ENCODE measurements at regions not wholly inside any gene's neighbourhood (a gene's known extent, or its start where the extent isn't known, plus 50 kb on each side); places are given as distances from the start of the nearest gene placed in this dataset.

GRCh38 chr21:28356422-28356821 is 636.3 kb downstream of the LTN1 start:
- H3K4me3 ChIP-seq (replicated peaks; ENCODE audit: low read depth, low read length), result no peak overlapping the region
- H3K36me3 ChIP-seq (ENCODE audit: control insufficient read depth, insufficient read depth, low read length), result no peaks in the 10 kb centered on the region
- TF ChIP-seq CTCF (IDR thresholded peaks at IDR 0.05; ENCODE audit: insufficient read depth, low read length, poor library complexity, severe bottlenecking), result no peak
- no peak for DNase-seq (ENCODE audit: extremely low read depth, insufficient read length)
- H3K27me3 ChIP-seq (replicated peaks; ENCODE audit: control insufficient read depth, insufficient read depth, low read length), result no peaks in the 10 kb centered on the region

DNA sequence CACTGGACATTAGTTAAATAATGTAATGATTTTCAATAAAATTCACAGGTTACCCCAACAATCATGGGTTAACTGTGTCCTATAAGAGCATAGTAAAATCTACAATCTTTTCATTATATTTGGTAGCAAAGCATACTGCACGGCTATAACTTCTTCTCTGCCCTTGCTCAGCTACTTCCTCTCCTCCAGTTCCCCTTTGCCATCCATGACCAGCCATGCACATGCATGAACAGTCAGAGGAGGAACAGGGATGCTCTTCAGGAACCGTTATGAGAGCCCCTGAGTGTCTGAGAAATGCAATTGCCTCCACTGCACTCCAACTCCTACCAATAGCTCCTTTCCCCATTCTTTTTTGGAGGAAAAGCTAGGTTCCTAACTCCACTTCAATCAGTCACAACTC is 646.7 kb downstream of the LTN1 start:
- no peak overlapping the region for H3K4me3 ChIP-seq (replicated peaks; ENCODE audit: low read depth, low read length)
- no peaks in the 10 kb centered on the region for H3K36me3 ChIP-seq (ENCODE audit: control insufficient read depth, insufficient read depth, low read length)
- H3K27me3 ChIP-seq (replicated peaks; ENCODE audit: control insufficient read depth, insufficient read depth, low read length), result no peaks in the 10 kb centered on the region
- no peak for DNase-seq (ENCODE audit: extremely low read depth, insufficient read length)
- TF ChIP-seq CTCF (IDR thresholded peaks at IDR 0.05; ENCODE audit: insufficient read depth, low read length, poor library complexity, severe bottlenecking), result no peak

DNA sequence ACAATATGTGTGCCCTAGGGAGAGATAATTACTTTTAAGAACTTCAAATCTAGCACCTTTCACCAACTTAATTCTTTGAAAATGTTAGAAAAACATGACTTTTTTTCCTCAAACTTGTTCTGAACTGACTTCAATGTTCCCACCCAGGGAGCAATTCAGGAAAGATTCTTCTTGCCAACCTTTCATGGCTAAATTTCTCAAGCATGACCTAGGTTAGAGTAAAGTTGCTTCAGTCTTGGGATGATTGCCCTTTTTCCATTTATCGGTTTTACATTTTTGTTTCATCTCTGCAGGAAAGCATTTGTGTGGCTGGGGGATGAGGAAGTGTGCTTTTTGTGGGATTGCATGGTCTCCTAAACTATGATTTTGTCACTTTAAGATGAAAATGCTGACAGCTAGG is 647.7 kb downstream of the LTN1 start:
- Histone ChIP-seq H3K27me3 (replicated peaks; ENCODE audit: control insufficient read depth, insufficient read depth, low read length) (no peaks in the 10 kb centered on the region), H3K36me3 (ENCODE audit: control insufficient read depth, insufficient read depth, low read length) (no peaks in the 10 kb centered on the region), H3K4me3 (replicated peaks; ENCODE audit: low read depth, low read length) (no peak overlapping the region)
- no peak for DNase-seq (ENCODE audit: extremely low read depth, insufficient read length)
- no peak for TF ChIP-seq CTCF (IDR thresholded peaks at IDR 0.05; ENCODE audit: insufficient read depth, low read length, poor library complexity, severe bottlenecking)

- Histone ChIP-seq H3K36me3 (ENCODE audit: control insufficient read depth, insufficient read depth, low read length) (no peaks in the 10 kb centered on the region), H3K27me3 (replicated peaks; ENCODE audit: control insufficient read depth, insufficient read depth, low read length) (no peaks in the 10 kb centered on the region), H3K4me3 (replicated peaks; ENCODE audit: low read depth, low read length) (no peak overlapping the region)
- no peak for TF ChIP-seq CTCF (IDR thresholded peaks at IDR 0.05; ENCODE audit: insufficient read depth, low read length, poor library complexity, severe bottlenecking)
- no peak for DNase-seq (ENCODE audit: extremely low read depth, insufficient read length)
Measured at GRCh38 chr21:28342212-28342810, 650.4 kb downstream of the LTN1 start.

- no peak for DNase-seq (ENCODE audit: extremely low read depth, insufficient read length)
- H3K4me3 ChIP-seq (replicated peaks; ENCODE audit: low read depth, low read length), result no peak overlapping the region
- TF ChIP-seq CTCF (IDR thresholded peaks at IDR 0.05; ENCODE audit: insufficient read depth, low read length, poor library complexity, severe bottlenecking), result no peak
- no peaks in the 10 kb centered on the region for H3K27me3 ChIP-seq (replicated peaks; ENCODE audit: control insufficient read depth, insufficient read depth, low read length)
- no peaks in the 10 kb centered on the region for H3K36me3 ChIP-seq (ENCODE audit: control insufficient read depth, insufficient read depth, low read length)
Measured at GRCh38 chr21:28339403-28339802, 653.3 kb downstream of the LTN1 start.
